ENCODE measurements at regions not wholly inside any gene's neighbourhood (a gene's known extent, or its start where the extent isn't known, plus 50 kb on each side); places are given as distances from the start of the nearest gene placed in this dataset.

DNA sequence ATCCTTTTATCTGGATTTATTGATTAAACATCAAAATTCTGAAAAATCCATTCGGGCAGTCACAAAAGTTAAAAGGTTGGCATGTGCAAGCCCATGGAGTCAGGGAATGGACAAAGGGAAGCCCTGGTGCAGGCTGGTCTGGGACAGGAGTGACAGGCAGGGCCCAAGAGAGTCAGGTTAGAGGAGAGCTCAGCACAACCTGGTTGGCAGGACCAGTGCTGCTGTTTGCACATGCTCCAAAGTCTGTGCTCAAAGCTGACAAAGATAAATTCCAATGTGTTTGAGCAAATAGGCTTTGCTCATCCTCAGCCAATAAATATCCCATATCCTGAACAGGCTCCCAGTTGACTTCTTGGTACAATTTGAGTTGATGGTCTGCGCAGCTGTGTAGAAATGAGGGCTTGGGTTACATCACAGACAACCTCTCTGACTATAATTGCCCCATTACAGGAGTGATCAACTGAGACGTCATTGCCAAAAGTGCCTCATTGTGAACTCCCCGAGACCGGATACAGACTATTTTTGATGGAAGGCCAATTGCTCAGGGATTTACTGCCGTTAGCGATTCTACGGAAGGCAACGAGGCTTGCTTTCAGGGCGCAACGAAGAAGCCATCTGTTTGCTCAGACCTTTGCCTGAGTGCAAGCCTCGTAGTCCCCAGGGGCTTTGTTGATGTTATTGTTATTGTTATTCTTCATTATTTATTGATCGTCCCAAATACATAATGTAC, 1008.1 kb upstream of the TENM3 start:
- Mint-ChIP-seq H3K4me3 (no peak overlapping the region), H3K27me3 (no peaks in the 10 kb centered on the region), H3K4me1 (no peaks in the 10 kb centered on the region), H3K27ac (no peak overlapping the region), H3K9me3 (peaks cover 0 to 9% (median 3%) of the 10 kb centered on the region in 7 donors), H3K36me3 (no peaks in the 10 kb centered on the region)
- DNase-seq (no peak), ATAC-seq (ENCODE audit: low read depth in 2 of 2) (no peak)
- Histone ChIP-seq H3K27ac (ENCODE audit: insufficient read depth, low read length, poor library complexity, severe bottlenecking) (no peak overlapping the region), H3K4me1 (ENCODE audit: control insufficient read depth, insufficient read depth, low read length, poor library complexity, severe bottlenecking) (no peaks in the 10 kb centered on the region), H3K27me3 (ENCODE audit: control insufficient read depth, insufficient read depth, low read length) (no peaks in the 10 kb centered on the region), H3K36me3 (ENCODE audit: control insufficient read depth, insufficient read depth, low read length) (no peaks in the 10 kb centered on the region), H3K4me3 (ENCODE audit: low read depth, low read length) (no peak overlapping the region), H3K9me3 (ENCODE audit: control insufficient read depth in 2 of 2, low read length in 2 of 2) (no peaks in the 10 kb centered on the region)

DNA sequence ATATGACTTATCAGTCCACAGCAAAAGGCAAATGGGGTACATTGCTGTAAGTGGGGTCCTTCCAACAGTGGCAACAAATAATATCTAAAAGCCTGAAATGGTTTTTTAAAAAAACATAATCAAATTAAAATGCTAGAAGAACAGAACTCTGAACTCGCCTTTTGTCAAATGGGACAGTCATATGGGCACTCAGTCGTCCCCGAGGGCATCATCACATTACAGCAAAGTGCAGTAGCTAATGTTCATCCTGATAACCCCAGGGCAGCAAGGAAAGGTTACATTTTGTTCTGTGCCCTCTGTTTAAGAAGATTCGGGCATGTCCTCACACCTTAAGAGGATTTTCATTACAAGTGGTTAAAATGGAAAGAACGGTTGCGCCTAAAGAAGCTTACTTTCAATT, 997.9 kb upstream of the TENM3 start:
- H3K4me3 ChIP-seq (ENCODE audit: low read depth, low read length): no peak overlapping the region
- Mint-ChIP-seq H3K4me1 (no peaks in the 10 kb centered on the region), H3K27me3 (no peaks in the 10 kb centered on the region), H3K9me3 (peaks cover 0 to 15% (median 3%) of the 10 kb centered on the region in 7 donors), H3K27ac (no peak overlapping the region), H3K4me3 (no peak overlapping the region), H3K36me3 (no peaks in the 10 kb centered on the region)
- no peaks in the 10 kb centered on the region for H3K27me3 ChIP-seq (ENCODE audit: control insufficient read depth, insufficient read depth, low read length)
- DNase-seq (no peak), ATAC-seq (ENCODE audit: low read depth in 2 of 2) (no peak)
- H3K27ac ChIP-seq (ENCODE audit: insufficient read depth, low read length, poor library complexity, severe bottlenecking): no peak overlapping the region
- H3K36me3 ChIP-seq (ENCODE audit: control insufficient read depth, insufficient read depth, low read length): no peaks in the 10 kb centered on the region
- no peaks in the 10 kb centered on the region for H3K4me1 ChIP-seq (ENCODE audit: control insufficient read depth, insufficient read depth, low read length, poor library complexity, severe bottlenecking)
- H3K9me3 ChIP-seq (ENCODE audit: control insufficient read depth in 2 of 2, low read length in 2 of 2): peaks cover 0 to 5% of the 10 kb centered on the region in 2 experiments

DNA sequence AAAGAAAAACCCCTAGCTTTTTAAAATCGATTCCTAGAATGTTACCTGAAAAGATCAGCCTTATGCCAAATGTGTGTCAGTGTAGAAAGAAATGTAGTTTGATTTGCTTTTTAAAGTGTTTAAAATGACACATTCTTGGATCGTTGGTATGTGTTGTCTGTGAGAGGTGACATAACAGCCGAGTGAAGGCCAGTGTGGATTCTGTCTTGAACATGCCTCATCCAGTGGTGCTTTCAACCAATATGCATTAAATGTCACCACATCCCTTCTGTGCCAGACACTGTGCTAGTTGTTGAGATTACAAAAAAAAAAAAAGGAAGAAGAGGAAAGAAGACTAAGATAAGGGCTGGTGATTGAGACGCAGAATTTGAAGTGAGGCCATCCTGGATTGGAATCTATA, 994.2 kb upstream of the TENM3 start:
- DNase-seq: no peak
- H3K27me3 Mint-ChIP-seq: no peaks in the 10 kb centered on the region
- H3K9me3 Mint-ChIP-seq: peaks cover 5 to 31% (median 8%) of the 10 kb centered on the region in 7 donors
- no peak overlapping the region for H3K4me3 ChIP-seq (ENCODE audit: low read depth, low read length)
- ATAC-seq (ENCODE audit: low read depth in 2 of 2): no peak
- no peaks in the 10 kb centered on the region for H3K4me1 Mint-ChIP-seq
- no peaks in the 10 kb centered on the region for H3K4me1 ChIP-seq (ENCODE audit: control insufficient read depth, insufficient read depth, low read length, poor library complexity, severe bottlenecking)
- H3K27ac Mint-ChIP-seq: no peak overlapping the region
- H3K27me3 ChIP-seq (ENCODE audit: control insufficient read depth, insufficient read depth, low read length): no peaks in the 10 kb centered on the region
- no peak overlapping the region for H3K4me3 Mint-ChIP-seq
- H3K36me3 Mint-ChIP-seq: no peaks in the 10 kb centered on the region
- H3K27ac ChIP-seq (ENCODE audit: insufficient read depth, low read length, poor library complexity, severe bottlenecking): no peak overlapping the region
- no peaks in the 10 kb centered on the region for H3K36me3 ChIP-seq (ENCODE audit: control insufficient read depth, insufficient read depth, low read length)
- no peaks in the 10 kb centered on the region for H3K9me3 ChIP-seq (ENCODE audit: control insufficient read depth in 2 of 2, low read length in 2 of 2)

DNA sequence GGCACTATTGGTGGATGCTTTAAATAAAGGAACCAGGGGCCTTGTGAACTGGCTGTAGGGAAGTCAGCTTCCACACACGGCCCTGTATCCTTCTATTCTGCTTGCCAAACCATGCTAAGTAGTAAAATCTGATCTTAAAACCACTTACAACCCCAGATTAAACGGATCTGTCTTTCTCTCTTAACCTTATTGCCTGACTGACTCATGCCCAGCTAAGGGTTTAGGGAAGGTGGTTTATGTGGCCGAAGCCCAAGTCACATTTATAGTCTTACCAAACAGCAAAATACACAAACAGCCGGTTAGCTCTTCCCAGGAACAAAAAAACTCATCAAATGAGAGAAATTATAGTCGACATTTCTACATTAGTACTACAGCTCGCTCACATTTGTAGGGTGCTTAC, 988.4 kb upstream of the TENM3 start:
- H3K27ac Mint-ChIP-seq: no peak overlapping the region
- ATAC-seq (ENCODE audit: low read depth in 2 of 2) (no peak), DNase-seq (no peak)
- Histone ChIP-seq H3K9me3 (ENCODE audit: control insufficient read depth in 2 of 2, low read length in 2 of 2) (no peaks in the 10 kb centered on the region), H3K27ac (ENCODE audit: insufficient read depth, low read length, poor library complexity, severe bottlenecking) (no peak overlapping the region), H3K4me3 (ENCODE audit: low read depth, low read length) (no peak overlapping the region), H3K36me3 (ENCODE audit: control insufficient read depth, insufficient read depth, low read length) (no peaks in the 10 kb centered on the region), H3K27me3 (ENCODE audit: control insufficient read depth, insufficient read depth, low read length) (no peaks in the 10 kb centered on the region), H3K4me1 (ENCODE audit: control insufficient read depth, insufficient read depth, low read length, poor library complexity, severe bottlenecking) (no peaks in the 10 kb centered on the region)
- no peak overlapping the region for H3K4me3 Mint-ChIP-seq
- H3K4me1 Mint-ChIP-seq: no peaks in the 10 kb centered on the region
- no peaks in the 10 kb centered on the region for H3K36me3 Mint-ChIP-seq
- H3K27me3 Mint-ChIP-seq: no peaks in the 10 kb centered on the region
- peaks cover 4 to 21% (median 12%) of the 10 kb centered on the region in 7 donors for H3K9me3 Mint-ChIP-seq

DNA sequence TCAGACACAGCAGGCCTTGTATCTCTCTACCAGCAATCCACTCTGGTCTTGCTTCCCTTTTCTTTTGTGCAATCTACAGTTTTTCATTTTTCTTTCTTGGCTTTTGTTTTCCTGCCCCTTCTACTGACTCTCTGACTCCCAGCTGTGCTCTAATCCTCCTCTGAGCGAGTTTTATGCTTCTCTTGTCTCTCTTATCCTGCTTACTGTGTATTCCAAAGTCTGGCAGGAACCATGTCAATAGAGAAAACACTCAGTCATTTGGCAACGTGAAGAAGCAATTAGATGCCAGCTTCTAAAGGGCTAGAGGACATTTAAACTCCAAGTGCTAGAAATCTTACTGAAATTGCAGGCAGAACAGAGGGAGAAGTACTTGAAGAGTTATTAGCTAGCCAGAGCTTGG, 984.6 kb upstream of the TENM3 start:
- Histone ChIP-seq H3K4me1 (ENCODE audit: control insufficient read depth, insufficient read depth, low read length, poor library complexity, severe bottlenecking) (no peaks in the 10 kb centered on the region), H3K4me3 (ENCODE audit: low read depth, low read length) (no peak overlapping the region), H3K27ac (ENCODE audit: insufficient read depth, low read length, poor library complexity, severe bottlenecking) (no peak overlapping the region), H3K27me3 (ENCODE audit: control insufficient read depth, insufficient read depth, low read length) (no peaks in the 10 kb centered on the region), H3K9me3 (ENCODE audit: control insufficient read depth in 2 of 2, low read length in 2 of 2) (no peaks in the 10 kb centered on the region), H3K36me3 (ENCODE audit: control insufficient read depth, insufficient read depth, low read length) (no peaks in the 10 kb centered on the region)
- no peak overlapping the region for H3K4me3 Mint-ChIP-seq
- no peaks in the 10 kb centered on the region for H3K36me3 Mint-ChIP-seq
- DNase-seq: no peak
- no peak for ATAC-seq (ENCODE audit: low read depth in 2 of 2)
- H3K4me1 Mint-ChIP-seq: no peaks in the 10 kb centered on the region
- peaks cover 3 to 11% (median 7%) of the 10 kb centered on the region in 7 donors for H3K9me3 Mint-ChIP-seq
- no peaks in the 10 kb centered on the region for H3K27me3 Mint-ChIP-seq
- H3K27ac Mint-ChIP-seq: no peak overlapping the region

DNA sequence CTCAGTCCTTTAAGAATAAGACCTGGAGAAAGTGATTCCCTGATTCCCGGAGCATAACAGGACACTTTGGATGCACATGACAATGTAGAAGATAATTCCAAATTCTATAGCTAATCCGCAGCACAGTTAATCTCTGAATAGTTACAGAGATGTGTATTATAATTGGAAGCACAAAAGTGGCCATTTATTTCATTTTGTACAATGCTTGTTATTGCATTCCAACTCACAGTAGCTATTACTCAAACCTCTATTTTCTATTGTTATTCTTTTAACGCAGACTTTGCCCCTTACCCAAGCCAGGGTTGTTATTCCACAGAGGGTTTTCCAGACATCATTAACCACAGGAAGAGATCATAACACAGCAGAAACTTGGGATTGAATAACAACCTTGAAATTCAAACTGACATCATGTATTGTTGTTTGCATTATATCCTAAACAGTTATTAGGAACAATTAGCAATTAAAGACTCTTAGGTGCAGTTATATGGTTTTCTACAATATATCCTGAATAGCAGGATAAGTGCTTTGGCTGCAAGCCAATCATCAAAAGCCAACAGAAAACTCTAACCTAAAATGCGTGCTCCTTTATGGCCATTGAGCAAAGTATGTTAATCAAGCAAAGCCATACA, 984.0 kb upstream of the TENM3 start:
- H3K27ac ChIP-seq (ENCODE audit: insufficient read depth, low read length, poor library complexity, severe bottlenecking): no peak overlapping the region
- H3K9me3 ChIP-seq (ENCODE audit: control insufficient read depth in 2 of 2, low read length in 2 of 2): no peaks in the 10 kb centered on the region
- no peaks in the 10 kb centered on the region for H3K4me1 ChIP-seq (ENCODE audit: control insufficient read depth, insufficient read depth, low read length, poor library complexity, severe bottlenecking)
- peaks cover 0 to 8% (median 5%) of the 10 kb centered on the region in 7 donors for H3K9me3 Mint-ChIP-seq
- no peaks in the 10 kb centered on the region for H3K36me3 ChIP-seq (ENCODE audit: control insufficient read depth, insufficient read depth, low read length)
- no peak overlapping the region for H3K4me3 ChIP-seq (ENCODE audit: low read depth, low read length)
- no peak overlapping the region for H3K4me3 Mint-ChIP-seq
- no peak overlapping the region for H3K27ac Mint-ChIP-seq
- H3K27me3 ChIP-seq (ENCODE audit: control insufficient read depth, insufficient read depth, low read length): no peaks in the 10 kb centered on the region
- ATAC-seq (ENCODE audit: low read depth in 2 of 2) (no peak), DNase-seq (no peak)
- no peaks in the 10 kb centered on the region for H3K36me3 Mint-ChIP-seq
- no peaks in the 10 kb centered on the region for H3K27me3 Mint-ChIP-seq
- H3K4me1 Mint-ChIP-seq: no peaks in the 10 kb centered on the region

DNA sequence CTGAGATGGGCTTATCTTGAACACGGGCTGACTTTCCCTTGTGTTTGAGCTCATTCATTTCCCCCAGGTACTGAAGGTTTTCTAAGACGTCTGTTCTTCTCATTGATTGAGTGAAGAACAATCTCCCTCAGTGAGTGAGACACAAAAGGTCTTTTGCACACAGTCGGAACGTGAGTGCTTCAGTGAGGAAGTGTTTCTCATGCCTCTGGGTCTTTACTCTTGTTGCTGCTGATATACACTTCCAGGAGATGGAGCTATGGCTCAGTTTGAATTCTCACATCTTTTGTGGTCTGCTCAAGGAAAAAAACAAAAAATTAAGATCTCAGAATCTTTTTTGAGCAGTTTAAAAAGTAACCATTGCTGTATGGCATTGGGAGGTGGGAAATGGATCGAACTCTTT, 981.9 kb upstream of the TENM3 start:
- ATAC-seq (ENCODE audit: low read depth in 2 of 2) (no peak), DNase-seq (no peak)
- Mint-ChIP-seq H3K4me3 (no peak overlapping the region), H3K27ac (no peak overlapping the region), H3K4me1 (no peaks in the 10 kb centered on the region), H3K36me3 (no peaks in the 10 kb centered on the region), H3K9me3 (peaks cover 0 to 5% (median 3%) of the 10 kb centered on the region in 7 donors), H3K27me3 (no peaks in the 10 kb centered on the region)
- no peak overlapping the region for H3K27ac ChIP-seq (ENCODE audit: insufficient read depth, low read length, poor library complexity, severe bottlenecking)
- no peaks in the 10 kb centered on the region for H3K9me3 ChIP-seq (ENCODE audit: control insufficient read depth in 2 of 2, low read length in 2 of 2)
- H3K4me1 ChIP-seq (ENCODE audit: control insufficient read depth, insufficient read depth, low read length, poor library complexity, severe bottlenecking): no peaks in the 10 kb centered on the region
- H3K36me3 ChIP-seq (ENCODE audit: control insufficient read depth, insufficient read depth, low read length): no peaks in the 10 kb centered on the region
- no peak overlapping the region for H3K4me3 ChIP-seq (ENCODE audit: low read depth, low read length)
- H3K27me3 ChIP-seq (ENCODE audit: control insufficient read depth, insufficient read depth, low read length): no peaks in the 10 kb centered on the region

DNA sequence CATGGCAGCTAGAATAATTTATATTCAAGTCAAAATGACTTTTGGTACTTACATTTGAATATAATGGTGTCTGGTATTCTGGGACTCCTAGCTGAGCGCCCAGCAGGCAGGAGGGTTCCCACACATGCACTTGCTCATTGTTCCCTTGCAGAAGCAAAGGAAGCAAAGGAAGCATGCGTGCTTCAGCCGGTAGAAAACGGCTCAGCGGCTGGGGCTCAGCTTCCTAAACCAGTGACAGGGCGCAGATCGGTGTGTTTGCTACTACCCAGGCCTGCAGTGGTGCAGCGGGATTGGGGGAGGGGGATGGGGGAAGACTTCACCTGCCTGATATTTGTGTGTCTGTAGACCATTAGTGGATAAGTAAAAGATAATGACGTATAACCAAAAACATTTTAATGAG, 978.3 kb upstream of the TENM3 start:
- Mint-ChIP-seq H3K4me3 (no peak overlapping the region), H3K36me3 (no peaks in the 10 kb centered on the region)
- DNase-seq: no peak

More for the DNA sequence above, 978.3 kb upstream of the TENM3 start:
- Histone ChIP-seq H3K4me3 (ENCODE audit: low read depth, low read length) (no peak overlapping the region), H3K36me3 (ENCODE audit: control insufficient read depth, insufficient read depth, low read length) (no peaks in the 10 kb centered on the region), H3K9me3 (ENCODE audit: control insufficient read depth in 2 of 2, low read length in 2 of 2) (no peaks in the 10 kb centered on the region), H3K4me1 (ENCODE audit: control insufficient read depth, insufficient read depth, low read length, poor library complexity, severe bottlenecking) (no peaks in the 10 kb centered on the region), H3K27me3 (ENCODE audit: control insufficient read depth, insufficient read depth, low read length) (no peaks in the 10 kb centered on the region), H3K27ac (ENCODE audit: insufficient read depth, low read length, poor library complexity, severe bottlenecking) (no peak overlapping the region)
- H3K4me1 Mint-ChIP-seq: no peaks in the 10 kb centered on the region
- H3K27ac Mint-ChIP-seq: no peak overlapping the region
- no peaks in the 10 kb centered on the region for H3K27me3 Mint-ChIP-seq
- ATAC-seq (ENCODE audit: low read depth in 2 of 2): no peak
- H3K9me3 Mint-ChIP-seq: peaks cover 0 to 7% (median 2%) of the 10 kb centered on the region in 7 donors
